Activated gamma-delta T cell treated with Interleukin-2 at 50 U/mL for 16 hours (primary cell): ENCODE measurements at regions not wholly inside any gene's neighbourhood (a gene's known extent, or its start where the extent isn't known, plus 50 kb on each side); places are given as distances from the start of the nearest gene placed in this dataset.
"Not testable (repeated sequence)": the region's sequence is repeated elsewhere in the genome, so short reads cannot be mapped to it uniquely, and the experiment has no call there.

Source experiments
- DNase-seq: peaks from one replicate; pipeline ENCODE4 v3.0.0-alpha.2; 2020

DNA sequence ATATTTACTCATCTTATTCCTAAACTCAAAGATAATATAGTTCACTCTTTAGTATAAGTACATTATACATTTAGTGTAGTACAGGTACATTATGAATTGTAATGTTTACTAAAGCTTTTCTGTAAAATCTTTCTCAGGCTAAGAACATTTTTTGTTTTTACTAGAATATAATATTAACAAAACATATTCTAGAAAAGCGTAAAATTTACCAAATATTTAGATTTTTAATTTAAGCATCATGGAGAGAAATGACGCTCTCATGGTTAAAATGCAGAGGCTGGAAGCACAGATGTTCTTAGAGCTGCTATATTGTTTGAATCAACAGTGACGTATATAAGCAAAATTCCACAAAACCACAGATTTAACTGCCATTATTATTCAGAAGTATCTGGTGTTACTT lies 54.7 kb upstream of the NBPF15 start:
- not testable (repeated sequence) for DNase-seq

DNA sequence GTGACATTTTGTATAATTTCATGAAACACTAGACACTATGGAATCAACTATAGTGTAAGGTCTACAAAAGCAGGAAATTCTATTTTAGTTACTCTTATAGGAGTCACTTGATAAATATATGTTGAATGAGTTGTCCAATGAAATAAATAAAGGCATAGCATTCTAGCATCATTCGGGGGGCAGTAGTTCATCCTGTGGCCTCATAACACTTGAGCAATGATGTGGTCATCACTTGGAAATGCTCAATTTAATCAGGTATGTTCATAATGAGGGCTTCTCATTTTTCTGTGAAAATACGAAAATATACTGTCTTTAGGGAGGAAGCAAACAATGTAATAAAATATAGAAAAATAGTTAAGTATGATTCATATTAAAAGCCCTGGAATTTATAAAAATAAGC lies 55.4 kb upstream of the NBPF15 start:
- not testable (repeated sequence) for DNase-seq

DNA sequence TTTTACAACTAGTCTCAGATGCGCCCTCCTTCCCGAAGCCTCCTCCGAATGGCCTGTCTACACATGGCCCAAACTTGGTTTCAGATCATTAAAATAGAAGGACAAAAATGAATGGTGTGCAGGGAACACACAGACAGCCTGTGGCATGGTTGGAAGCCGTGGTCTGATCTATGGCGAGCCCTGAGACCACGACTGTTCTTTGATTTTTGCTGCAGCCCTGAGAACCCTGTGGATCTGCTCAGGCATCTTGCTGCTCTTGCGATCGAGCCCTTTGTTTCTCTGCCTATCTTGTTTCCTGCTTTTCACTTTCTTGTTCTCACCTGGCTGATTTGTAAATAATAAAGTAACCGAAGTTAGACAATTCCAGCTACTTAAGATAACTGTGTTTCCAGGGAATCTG lies 57.0 kb upstream of the NBPF15 start:
- not testable (repeated sequence) for DNase-seq

DNA sequence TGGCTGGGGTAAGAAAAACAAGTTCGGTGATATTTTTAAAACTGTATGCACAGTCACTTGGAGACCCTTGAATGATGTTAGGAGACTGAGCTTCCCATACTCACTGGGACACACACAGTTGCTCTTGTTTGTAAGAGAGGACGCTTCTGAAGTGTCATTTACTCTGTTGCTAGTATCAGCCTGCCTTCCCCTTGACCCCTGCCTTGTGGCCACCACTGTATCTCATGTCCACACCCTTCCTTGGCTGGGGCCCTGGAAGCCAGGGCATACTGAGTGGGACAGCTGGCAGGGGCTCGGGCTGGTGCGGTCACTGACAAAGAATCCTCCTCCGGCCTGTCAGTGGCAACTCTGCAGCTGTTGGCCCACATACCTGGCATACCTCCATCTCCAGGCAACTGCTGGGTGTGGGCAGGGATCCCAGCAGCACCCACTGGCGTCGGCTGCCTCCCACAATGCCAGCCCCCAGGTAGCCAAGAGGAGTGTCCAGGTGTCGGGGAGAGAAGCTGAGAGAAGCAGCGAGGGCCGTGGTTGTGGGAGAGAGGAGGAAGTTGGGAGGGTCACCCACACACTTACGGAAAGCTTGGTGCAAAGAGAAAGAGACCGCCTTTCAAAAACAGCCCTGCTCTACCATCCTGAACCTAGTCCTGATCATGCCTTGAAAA lies 58.2 kb upstream of the NBPF15 start:
- not testable (repeated sequence) for DNase-seq

DNA sequence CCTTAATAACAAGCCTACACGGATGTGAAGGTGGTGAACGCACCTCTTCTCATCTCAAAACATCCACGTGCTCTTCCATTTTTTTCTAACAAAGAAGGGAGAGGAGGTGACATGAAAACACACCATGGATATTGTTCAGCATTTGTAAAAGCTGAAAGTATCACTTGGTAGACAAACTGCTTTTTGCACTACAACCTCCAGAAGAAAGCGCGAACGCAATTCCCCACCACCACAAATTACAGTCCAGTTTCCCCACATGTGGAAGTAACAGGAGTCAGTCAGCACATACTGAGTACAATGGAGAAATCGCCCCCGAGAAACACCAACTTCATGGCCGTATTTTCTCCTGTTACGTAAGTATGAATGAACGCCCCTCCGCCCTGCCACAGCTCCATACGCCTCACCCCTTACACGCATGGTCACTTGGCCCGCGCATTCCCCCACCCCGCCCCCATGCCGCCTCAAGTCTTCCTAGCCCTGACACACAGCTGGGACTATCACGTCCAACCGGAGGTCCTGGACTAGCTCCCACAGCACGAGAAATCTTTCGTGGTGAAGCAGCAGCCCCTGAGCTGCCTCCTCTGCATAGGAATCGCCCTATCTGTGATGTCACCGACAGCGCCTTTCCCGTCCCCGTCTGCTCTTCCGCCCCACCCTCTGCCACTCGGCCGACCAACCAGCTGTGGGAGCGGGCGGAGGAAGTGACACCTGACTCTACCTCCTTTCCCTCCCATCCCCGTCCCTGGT lies 62.4 kb upstream of the NBPF15 start:
- peak; percentile 20 for DNase-seq

DNA sequence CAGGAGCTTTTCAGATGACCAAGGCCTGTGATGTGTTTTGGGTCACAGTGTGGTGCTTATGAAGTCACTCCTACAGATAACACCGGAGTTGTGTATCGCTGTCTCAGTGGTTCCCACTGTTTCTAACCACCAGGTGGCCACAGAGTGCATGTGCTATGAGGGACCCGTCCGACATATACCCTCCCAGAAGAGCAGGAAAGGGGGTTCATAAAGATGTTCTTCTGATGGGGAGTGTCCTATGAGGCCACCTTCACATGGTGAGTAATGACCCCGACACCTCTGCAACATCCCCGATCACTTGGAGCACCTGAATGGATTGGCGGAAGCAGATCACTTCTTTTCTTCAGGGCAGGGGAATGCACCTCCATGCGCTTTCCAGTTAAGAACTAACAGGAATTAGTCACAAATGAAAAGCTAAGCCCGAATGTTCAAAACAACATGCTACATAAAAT lies 60.5 kb upstream of the PPIAL4F start:
- not testable (repeated sequence) for DNase-seq

DNA sequence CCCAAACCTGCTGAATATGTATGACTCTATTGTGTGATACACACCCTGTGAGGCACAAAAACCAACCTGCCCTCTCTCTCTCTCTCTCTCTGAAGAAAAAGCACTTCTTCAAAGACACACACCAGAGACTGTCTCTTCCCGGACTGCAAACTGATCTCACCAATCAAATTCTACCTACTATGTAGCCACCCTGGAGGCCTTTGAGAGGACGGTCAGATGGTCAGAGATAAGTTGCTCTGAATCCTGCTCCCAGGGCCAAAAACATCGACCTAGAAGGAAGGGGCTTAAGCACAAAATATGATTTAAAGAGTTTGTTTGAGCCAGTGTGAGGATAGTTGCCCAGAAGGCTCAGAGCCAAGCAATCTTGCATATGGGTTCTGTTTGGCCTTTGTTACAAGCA lies 59.2 kb upstream of the PPIAL4F start:
- not testable (repeated sequence) for DNase-seq

DNA sequence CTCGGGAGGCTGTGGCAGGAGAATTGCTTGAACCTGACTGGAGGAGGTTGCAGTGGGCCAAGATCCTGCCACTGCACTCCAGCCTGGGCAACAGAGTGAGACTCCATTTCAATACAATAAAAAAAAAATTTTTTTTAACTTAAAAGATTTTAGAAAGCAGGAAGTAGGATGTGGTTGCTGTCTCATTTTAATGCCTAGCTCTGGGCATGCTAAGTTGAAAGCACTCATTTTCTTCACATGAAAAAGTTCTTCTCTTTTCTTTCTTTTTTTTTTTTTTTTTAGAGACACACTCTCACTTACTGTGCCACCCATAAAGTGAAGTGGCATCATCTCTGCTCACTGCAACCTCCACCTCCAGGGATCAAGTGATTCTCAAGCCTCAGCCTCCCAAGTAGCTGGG lies 58.4 kb upstream of the PPIAL4F start:
- not testable (repeated sequence) for DNase-seq

DNA sequence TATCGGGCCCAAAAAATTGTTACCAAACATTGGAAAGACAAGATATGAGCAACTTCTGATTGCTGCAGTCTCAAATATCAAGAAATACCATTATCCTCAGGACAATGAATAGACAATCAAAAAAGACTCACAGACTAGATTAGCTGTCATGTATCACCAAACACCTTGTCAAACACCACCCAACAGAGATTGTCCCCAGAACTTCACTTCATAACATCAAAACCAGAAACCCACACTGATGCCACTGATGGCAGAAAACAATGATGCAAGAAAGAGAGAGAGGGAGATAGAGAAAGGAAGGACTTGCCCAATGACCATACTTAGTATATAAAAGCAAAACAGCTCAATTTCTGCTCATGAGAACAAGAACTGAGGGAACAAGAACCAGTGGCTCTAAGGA lies 56.0 kb upstream of the PPIAL4F start:
- not testable (repeated sequence) for DNase-seq

DNA sequence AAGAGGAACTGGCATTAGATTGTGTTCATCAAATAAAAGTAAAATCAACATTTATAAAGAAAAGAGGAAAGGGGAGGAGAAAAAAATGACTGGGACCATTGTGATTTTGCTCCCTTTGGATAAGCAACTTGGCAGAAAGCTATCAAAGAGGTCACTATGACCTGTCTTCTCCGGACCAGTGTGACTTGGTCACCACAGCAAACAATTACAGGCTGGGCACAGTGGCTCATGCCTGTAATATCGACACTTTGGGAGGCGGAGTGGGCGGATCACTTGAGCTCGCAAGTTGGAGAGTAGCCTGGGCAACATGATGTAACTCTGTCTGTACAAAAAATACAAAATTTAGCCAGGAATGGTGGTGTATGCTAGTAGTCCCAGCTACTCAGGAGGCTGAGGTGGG lies 55.5 kb upstream of the PPIAL4F start:
- not testable (repeated sequence) for DNase-seq

DNA sequence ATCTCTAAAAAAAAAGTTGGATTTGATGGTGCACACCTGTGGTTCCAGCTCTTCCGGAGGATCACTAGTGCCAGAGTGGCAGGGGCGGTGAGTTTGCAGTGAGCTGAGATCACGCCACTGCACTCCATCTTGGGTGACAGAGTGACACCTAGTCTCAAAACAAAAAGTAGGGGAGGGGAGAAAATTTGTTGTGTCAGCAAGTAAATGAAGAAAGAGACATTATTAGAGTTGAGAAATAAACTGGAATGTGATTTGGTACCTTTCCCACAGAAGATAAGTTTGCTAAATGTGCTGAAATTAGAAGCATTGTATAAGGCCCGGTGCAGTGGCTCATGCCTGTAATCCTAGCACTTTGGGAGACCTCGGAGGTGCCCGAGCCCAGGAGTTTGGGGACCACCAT lies 54.0 kb upstream of the PPIAL4F start:
- not testable (repeated sequence) for DNase-seq

DNA sequence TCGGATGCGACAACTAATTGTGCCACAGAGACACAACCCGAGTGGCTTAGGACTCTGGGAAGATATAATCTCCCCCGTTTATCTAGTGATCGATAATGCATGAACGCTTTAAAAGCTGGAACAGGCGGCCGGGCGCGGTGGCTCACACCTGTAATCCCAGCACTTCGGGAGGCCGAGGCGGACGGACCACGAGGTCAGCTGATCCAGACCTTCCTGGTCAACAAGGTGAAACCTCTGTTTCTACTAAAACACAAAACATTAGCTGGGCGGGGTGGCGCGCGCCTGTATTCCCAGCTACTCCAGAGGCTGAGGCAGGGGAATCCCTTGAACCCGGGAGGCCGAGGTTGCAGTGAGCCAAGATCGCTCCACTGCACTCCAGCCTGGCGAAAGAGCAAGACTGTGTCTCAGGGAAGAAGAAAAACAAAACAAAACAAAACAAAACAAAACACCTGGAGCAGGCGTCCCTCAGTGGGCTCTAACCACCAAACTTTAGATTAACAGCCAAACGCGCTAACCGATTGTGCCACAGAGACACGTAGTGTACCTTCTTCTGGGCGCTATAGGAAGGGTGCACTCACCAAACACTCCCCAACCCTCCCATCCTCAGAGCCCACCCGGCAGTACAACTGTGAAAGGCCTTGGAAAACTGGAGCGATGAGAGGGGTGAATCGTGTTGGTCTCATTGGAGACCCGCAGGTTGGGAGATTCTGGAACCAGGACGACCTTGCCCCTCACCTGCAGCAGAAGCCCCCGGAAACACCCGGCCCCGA lies 53.3 kb upstream of the PPIAL4F start:
- DNase-seq: not testable (repeated sequence)
